SU-DHL-6 (cell line): ENCODE measurements at regions not wholly inside any gene's neighbourhood (a gene's known extent, or its start where the extent isn't known, plus 50 kb on each side); places are given as distances from the start of the nearest gene placed in this dataset.

Source experiments
- H2AFZ ChIP-seq: fragments of 200-600 bp; sonication (generic); 2 replicates; pipeline ENCODE4 v1.6.1; 2014; ENCODE audit warnings: low read depth, mild to moderate bottlenecking, moderate library complexity, mixed read lengths, antibody characterized with exemption, low read length; ENCODE audit not compliant: severe bottlenecking
- H3F3A ChIP-seq: fragments of 200-600 bp; shearing (Covaris generic); 2 replicates; pipeline ENCODE4 v1.6.0; 2016; ENCODE audit warnings: antibody characterized with exemption, mild to moderate bottlenecking; ENCODE audit not compliant: insufficient read depth
- H3K27ac ChIP-seq: fragments of 200-600 bp; sonication (generic); 2 replicates; pipeline ENCODE4 v1.5.1; 2016; ENCODE audit warnings: low read depth, mild to moderate bottlenecking, low read length, moderate library complexity, mixed read lengths
- H3K27me3 ChIP-seq: fragments of 200-600 bp; sonication (generic), shearing (Covaris generic); 2 replicates; pipeline ENCODE4 v1.6.0; 2014; ENCODE audit warnings: mild to moderate bottlenecking, low read length
- H3K36me3 ChIP-seq: fragments of 200-600 bp; sonication (generic); 2 replicates; pipeline ENCODE4 v1.6.1; 2014; ENCODE audit warnings: mild to moderate bottlenecking, low read length, mixed read lengths
- H3K4me2 ChIP-seq: fragments of 300-600, 200-600 bp; shearing (Covaris generic), sonication (generic); 2 replicates; pipeline ENCODE4 v1.6.0; 2014; ENCODE audit warnings: low read length, low read depth, mild to moderate bottlenecking; ENCODE audit not compliant: poor library complexity, severe bottlenecking
- H3K4me3 ChIP-seq: fragments of 200-600 bp; sonication (generic); 2 replicates; pipeline ENCODE4 v1.5.1; 2014; ENCODE audit warnings: antibody characterized with exemption, low read length, mild to moderate bottlenecking, mixed read lengths; ENCODE audit not compliant: insufficient read depth, poor library complexity, severe bottlenecking
- H3K79me2 ChIP-seq: fragments of 200-600 bp; sonication (generic); 2 replicates; pipeline ENCODE4 v1.6.1; 2014; ENCODE audit warnings: mild to moderate bottlenecking, low read length, moderate library complexity; ENCODE audit not compliant: insufficient read depth
- H3K9ac ChIP-seq: fragments of 200-600 bp; sonication (generic); 2 replicates; pipeline ENCODE4 v1.7.0; 2014; ENCODE audit warnings: mild to moderate bottlenecking, low read length
- H3K9me2 ChIP-seq: fragments of 200-600 bp; sonication (generic); replicated peaks from 2 replicates; pipeline ENCODE4 v1.6.1; 2014; ENCODE audit warnings: low read length; ENCODE audit not compliant: insufficient read depth
- H3K9me3 ChIP-seq: fragments of 200-600 bp; sonication (generic); 2 replicates; pipeline ENCODE4 v1.6.1; 2014; ENCODE audit warnings: low read length, mixed read lengths; ENCODE audit not compliant: insufficient read depth
- H4K20me1 ChIP-seq: fragments of 200-600 bp; sonication (generic); 2 replicates; pipeline ENCODE4 v1.6.1; 2014; ENCODE audit warnings: low read depth, mild to moderate bottlenecking, antibody characterized with exemption, low read length, moderate library complexity, mixed read lengths
- CTCF ChIP-seq: fragments of 200-600 bp; sonication (generic); IDR thresholded peaks from one replicate; pipeline ENCODE4 v1.5.1; 2017; ENCODE audit warnings: antibody characterized with exemption, mild to moderate bottlenecking, low read length, moderate library complexity; ENCODE audit not compliant: insufficient read depth, poor library complexity, severe bottlenecking
- EZH2phosphoT487 ChIP-seq: fragments of 200-600 bp; sonication (generic), shearing (Covaris generic); conservative IDR thresholded peaks from 2 replicates; pipeline ENCODE4 v1.6.1; 2018; ENCODE audit warnings: mild to moderate bottlenecking, antibody characterized with exemption, low read length, moderate library complexity, mixed read lengths

DNA sequence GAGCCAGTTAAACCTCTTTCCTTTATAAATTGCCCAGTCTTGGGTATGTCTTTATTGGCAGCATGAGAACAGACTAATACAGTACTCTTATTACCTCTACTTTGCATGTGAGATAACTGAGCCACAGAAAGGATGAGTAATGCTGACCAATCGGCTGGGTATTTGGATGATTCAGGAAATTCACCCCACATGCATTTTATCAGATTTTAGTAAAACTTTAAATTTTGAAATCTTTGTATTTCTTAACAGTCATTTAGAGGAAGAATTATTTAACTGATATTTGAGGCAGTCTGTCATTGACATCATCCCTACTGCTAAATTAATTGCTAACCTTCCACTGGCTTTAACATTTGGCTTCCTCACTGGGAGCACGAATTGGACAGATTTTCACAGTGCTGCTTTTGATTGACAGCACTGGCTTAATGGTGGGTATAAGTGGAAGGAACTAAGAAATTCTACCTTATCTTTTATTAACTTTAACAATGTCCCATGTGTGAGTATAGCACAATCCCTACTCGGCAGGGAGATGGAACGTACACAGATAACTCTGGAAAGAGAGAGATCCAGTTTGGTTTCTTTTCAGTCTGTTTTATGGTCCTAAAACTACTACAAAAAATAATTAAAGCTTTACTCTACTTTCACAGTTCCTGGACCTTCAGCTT lies 261.0 kb downstream of the DACT1 start:
- Histone ChIP-seq H3K27me3 (no peaks in the 10 kb centered on the region), H3K4me2 (no peak overlapping the region), H3K4me3 (no peak overlapping the region), H4K20me1 (no peaks in the 10 kb centered on the region), H3K9ac (no peak overlapping the region), H3K36me3 (no peaks in the 10 kb centered on the region), H3K27ac (no peak overlapping the region), H2AFZ (no peak overlapping the region), H3F3A (no peaks in the 10 kb centered on the region), H3K9me3 (no peaks in the 10 kb centered on the region), H3K9me2 (no peaks in the 10 kb centered on the region), H3K79me2 (no peaks in the 10 kb centered on the region)
- no peak for TF ChIP-seq CTCF
- TF ChIP-seq EZH2phosphoT487: no peak

DNA sequence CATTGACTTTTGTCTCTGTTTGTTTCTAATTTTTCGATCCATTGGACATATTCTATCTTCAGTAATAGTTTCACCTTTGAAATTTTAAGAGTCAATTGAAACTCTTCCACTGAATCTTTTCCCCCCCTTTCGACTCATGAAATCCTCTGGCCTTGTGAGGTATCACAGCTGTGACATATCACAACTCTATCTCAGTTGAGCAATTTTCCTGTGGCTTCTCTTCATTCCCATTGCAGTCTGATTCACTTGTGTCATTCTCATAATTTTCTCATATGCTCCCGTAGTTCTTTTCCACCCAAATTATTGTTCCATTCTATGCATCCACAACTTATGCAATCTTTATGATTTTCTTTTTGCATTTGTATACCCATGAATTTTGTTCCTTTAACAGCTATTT lies 261.6 kb downstream of the DACT1 start:
- H3K79me2 ChIP-seq: no peaks in the 10 kb centered on the region
- H3K27ac ChIP-seq: no peak overlapping the region
- no peaks in the 10 kb centered on the region for H3K9me3 ChIP-seq
- H3K9ac ChIP-seq: no peak overlapping the region
- no peaks in the 10 kb centered on the region for H4K20me1 ChIP-seq
- no peaks in the 10 kb centered on the region for H3F3A ChIP-seq
- no peak overlapping the region for H2AFZ ChIP-seq
- H3K27me3 ChIP-seq: no peaks in the 10 kb centered on the region
- H3K9me2 ChIP-seq: no peaks in the 10 kb centered on the region
- TF ChIP-seq EZH2phosphoT487: no peak
- TF ChIP-seq CTCF: no peak
- H3K36me3 ChIP-seq: no peaks in the 10 kb centered on the region
- no peak overlapping the region for H3K4me2 ChIP-seq
- no peak overlapping the region for H3K4me3 ChIP-seq

DNA sequence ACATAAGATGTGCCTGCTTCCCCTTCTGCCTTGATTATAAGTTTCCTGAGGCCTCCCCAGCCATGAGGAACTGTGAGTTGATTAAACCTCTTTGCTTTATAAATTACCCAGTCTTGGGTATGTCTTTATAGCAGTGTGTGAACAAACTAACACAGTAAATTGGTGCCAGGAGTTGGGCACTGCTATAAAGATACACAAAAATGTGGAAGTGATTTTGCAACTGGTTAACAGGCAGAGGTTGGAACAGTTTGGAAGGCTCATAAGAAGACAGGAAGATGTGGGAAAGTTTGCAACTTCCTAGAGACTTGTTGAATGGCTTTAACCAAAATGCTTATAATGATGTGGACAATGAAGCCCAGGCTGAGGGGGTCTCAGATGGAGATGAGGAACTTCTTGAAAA lies 264.1 kb downstream of the DACT1 start:
- H3K27ac ChIP-seq: no peak overlapping the region
- no peak for TF ChIP-seq EZH2phosphoT487
- no peak for TF ChIP-seq CTCF
- H3K36me3 ChIP-seq: no peaks in the 10 kb centered on the region
- H4K20me1 ChIP-seq: no peaks in the 10 kb centered on the region
- H3K9me3 ChIP-seq: no peaks in the 10 kb centered on the region
- H3K9me2 ChIP-seq: no peaks in the 10 kb centered on the region
- no peak overlapping the region for H2AFZ ChIP-seq
- no peak overlapping the region for H3K9ac ChIP-seq
- H3K79me2 ChIP-seq: no peaks in the 10 kb centered on the region
- H3K27me3 ChIP-seq: no peaks in the 10 kb centered on the region
- no peaks in the 10 kb centered on the region for H3F3A ChIP-seq
- no peak overlapping the region for H3K4me3 ChIP-seq
- no peak overlapping the region for H3K4me2 ChIP-seq
